HepG2 (cell line): ENCODE measurements at regions not wholly inside any gene's neighbourhood (a gene's known extent, or its start where the extent isn't known, plus 50 kb on each side); places are given as distances from the start of the nearest gene placed in this dataset.

ENCODE experiments used
- ATAC-seq: fragments of 200-7000 bp; cut with Tn5 transposase; 3 replicates; pipeline ENCODE4 v1.9.1; 2020; ENCODE audit warnings: mild to moderate bottlenecking, moderate library complexity
- BruUV-seq: library from RNA; stranded (reverse); fragments of 400-500 nt; replicated peaks from 2 replicates; lab custom pipeline; 2021; lab: Mats Ljungman, UMichigan
- CTCF ChIA-PET: fragments of 300-600 bp; formaldehyde crosslinking; extraction: SDS; loops from one replicate; lab custom pipeline; 2021; ENCODE audit warnings: low total read pairs, inconsistent platforms, low intra/inter-chr PET ratio; lab: Yijun Ruan, JAX
- POLR2A ChIA-PET: fragments of 350-600 bp; sonication (Branson Sonifier 250); formaldehyde crosslinking; loops from one replicate; lab custom pipeline; 2020; ENCODE audit warnings: antibody characterized with exemption, inconsistent platforms; lab: Yijun Ruan, JAX
- DNase-seq: peaks from one replicate; pipeline ENCODE4 v3.0.0-alpha.2; 2015; ENCODE audit warnings: low spot score
- FAIRE-seq: peaks from 3 replicates; lab custom pipeline; 2011; peaks lifted over from hg19 to GRCh38; lab: Jason Lieb, UNC
- H2AFZ ChIP-seq: one replicate; pipeline ENCODE4 v1.6.1; 2011; ENCODE audit warnings: low read length, inconsistent platforms
- H3K27ac ChIP-seq: fragments of 300-600 bp; 3 replicates; pipeline ENCODE4 v1.8.0; 2011; ENCODE audit warnings: mixed run types, mild to moderate bottlenecking, mixed read lengths, low read length, inconsistent platforms; ENCODE audit not compliant: insufficient read depth; ENCODE audit errors: extremely low read length
- H3K27me3 ChIP-seq, 2 experiments: fragments of 200-600 bp in 1 of 2; 2 replicates in 1 of 2; 3 replicates in 1 of 2; pipeline versions ENCODE4 v1.6.0 to v1.8.0; 2011; ENCODE audit warnings: low read length in 2 of 2, mild to moderate bottlenecking in 2 of 2, moderate library complexity in 2 of 2, inconsistent platforms in 1 of 2; ENCODE audit not compliant: insufficient read depth in 2 of 2, control insufficient read depth in 1 of 2
- H3K36me3 ChIP-seq, 2 experiments: fragments of 200-600 bp in 1 of 2; replicated peaks in 1 of 2; 2 replicates in 1 of 2; 3 replicates in 1 of 2; pipeline versions ENCODE4 v1.5.1 to v1.8.0; 2011; ENCODE audit warnings: low read length in 2 of 2, inconsistent platforms in 1 of 2; ENCODE audit not compliant: insufficient read depth in 2 of 2, control insufficient read depth in 1 of 2
- H3K4me1 ChIP-seq: 2 replicates; pipeline ENCODE4 v1.5.1; 2012; ENCODE audit warnings: low read length, inconsistent platforms; ENCODE audit not compliant: insufficient read depth
- H3K4me2 ChIP-seq: 2 replicates; pipeline ENCODE4 v1.6.0; 2011; ENCODE audit warnings: low read depth, low read length, inconsistent platforms
- H3K4me3 ChIP-seq, 3 experiments: fragments of 200-600 bp in 1 of 3; sonication (generic), shearing (Covaris generic) in 1 of 3; replicated peaks in 1 of 3; 2 replicates each; pipeline ENCODE4 v1.5.1; 2011 to 2016; ENCODE audit warnings: low read length in 3 of 3, inconsistent platforms in 2 of 3, low read depth in 2 of 3, mild to moderate bottlenecking in 2 of 3, control low read depth in 1 of 3, mixed read lengths in 1 of 3; ENCODE audit not compliant: insufficient read depth in 1 of 3
- H3K79me2 ChIP-seq: one replicate; pipeline ENCODE4 v1.6.1; 2011; ENCODE audit warnings: low read length, inconsistent platforms; ENCODE audit not compliant: insufficient read depth
- H3K9ac ChIP-seq: 2 replicates; pipeline ENCODE4 v1.6.0; 2011; ENCODE audit warnings: mild to moderate bottlenecking, low read depth, low read length, inconsistent platforms; ENCODE audit not compliant: insufficient read depth
- H3K9me3 ChIP-seq: 2 replicates; pipeline ENCODE4 v1.5.1; 2012; ENCODE audit warnings: mild to moderate bottlenecking, low read length
- H4K20me1 ChIP-seq: 2 replicates; pipeline ENCODE4 v1.6.0; 2011; ENCODE audit warnings: inconsistent platforms, mild to moderate bottlenecking, low read length, moderate library complexity; ENCODE audit not compliant: insufficient read depth
- TBL1XR1 ChIP-seq: fragments of 150-350 bp; IDR thresholded peaks from 2 replicates; pipeline ENCODE4 v1.6.1; 2014; ENCODE audit warnings: borderline replicate concordance, low read length; ENCODE audit not compliant: partially characterized antibody
- ZFP36 ChIP-seq: fragments of 150-350 bp; IDR thresholded peaks from 2 replicates; pipeline ENCODE4 v1.6.1; 2018; ENCODE audit warnings: borderline replicate concordance, low read length, low read depth; ENCODE audit not compliant: partially characterized antibody
- ZMYM3 ChIP-seq: sonication (generic); formaldehyde crosslinking; IDR thresholded peaks from 2 replicates; pipeline ENCODE4 v1.5.1; 2020; ENCODE audit warnings: mild to moderate bottlenecking, missing genetic modification reagents
- ZNF768 ChIP-seq: sonication (generic); formaldehyde crosslinking; IDR thresholded peaks from 2 replicates; pipeline ENCODE4 v1.4.0; 2020; ENCODE audit warnings: missing genetic modification reagents
- ZNF83 ChIP-seq: sonication (generic); formaldehyde crosslinking; IDR thresholded peaks from 2 replicates; pipeline ENCODE4 v1.4.0; 2020; ENCODE audit warnings: missing genetic modification reagents, mild to moderate bottlenecking, borderline replicate concordance
- WGBS: methylation state at CpG from one replicate; pipeline ENCODE4 v1.1.6; 2017; ENCODE audit warnings: low lambda C conversion rate; 5-methylcytosine and 5-hydroxymethylcytosine counted together
- in situ Hi-C: cut with HindIII; loops from 2 replicates; pipeline ENCODE4 v1.10.0; 2017; ENCODE audit warnings: low pct_unique_long_range_greater_than_20kb; ENCODE audit not compliant: extremely low pct_ligation_motif_present
- intact Hi-C: fragments of 100-400 bp; cut with micrococcal nuclease; formaldehyde crosslinking; loops from one replicate; pipeline ENCODE4 v1.10.0; 2022; ENCODE audit not compliant: unreplicated experiment

- Histone ChIP-seq H3K27ac (no peak overlapping the region), H3K9me3 (no peaks in the 10 kb centered on the region), H3K36me3 (no peaks in the 10 kb centered on the region), H3K79me2 (no peaks in the 10 kb centered on the region), H3K27me3 (peaks cover 5 to 19% of the 10 kb centered on the region in 2 experiments; a peak in 4 of 5 replicates), H3K4me2 (no peak overlapping the region), H4K20me1 (no peaks in the 10 kb centered on the region), H3K4me3 (no peak overlapping the region), H3K4me1 (peaks cover 9% of the 10 kb centered on the region), H2AFZ (no peak overlapping the region), H3K9ac (no peak overlapping the region)
- TF ChIP-seq ZNF83 (CRISPR knock-in tag) (no peak), ZMYM3 (CRISPR knock-in tag) (0 out of 2 replicates have a peak, but pooled peaks have one; percentile 29), ZNF768 (CRISPR knock-in tag) (peak; percentile 97)
- WGBS: 15% methylated on average over 4 of the region's 7 CpGs
- CTCF ChIA-PET: no interaction called here
- intact Hi-C loops: no loop called here
- POLR2A ChIA-PET: no interaction called here
- FAIRE-seq (no peak), ATAC-seq (no peak), DNase-seq (no peak)
- no TSS peak for BruUV-seq
- in situ Hi-C loops: no loop called here
Observed at GRCh38 chr7:101708223-101708622, 79.1 kb upstream of the MYL10 start.

- ATAC-seq: no peak
- Histone ChIP-seq H3K36me3 (no peaks in the 10 kb centered on the region), H3K9me3 (no peaks in the 10 kb centered on the region), H3K27ac (no peak overlapping the region), H3K4me3 (no peak overlapping the region), H3K4me2 (no peak overlapping the region), H4K20me1 (no peaks in the 10 kb centered on the region)
- no peak for FAIRE-seq
- DNase-seq: no peak
- WGBS: 43% methylated on average over 3 of the region's 3 CpGs
- BruUV-seq: no TSS peak
- CTCF ChIA-PET: no interaction called here
- TF ChIP-seq TBL1XR1 (no peak), ZFP36 (peak; percentile 43)
- TF ChIP-seq, all 625 proteins: peak for 1
- POLR2A ChIA-PET: no interaction called here
- in situ Hi-C loops (no loop called here), intact Hi-C loops (no loop called here)
- H3K79me2 ChIP-seq: no peaks in the 10 kb centered on the region
- peaks cover 0 to 11% of the 10 kb centered on the region in 2 experiments; a peak in 4 of 5 replicates for H3K27me3 ChIP-seq
- H3K9ac ChIP-seq: no peak overlapping the region
- no peak overlapping the region for H2AFZ ChIP-seq
- H3K4me1 ChIP-seq: peaks cover 8% of the 10 kb centered on the region
Observed at GRCh38 chr7:101712652-101713051, 83.6 kb upstream of the MYL10 start.
